H9 (cell line): ENCODE measurements at regions not wholly inside any gene's neighbourhood (a gene's known extent, or its start where the extent isn't known, plus 50 kb on each side); places are given as distances from the start of the nearest gene placed in this dataset.

Source experiments
- DNase-seq: peaks from one replicate; pipeline ENCODE4 v3.0.0-alpha.2; 2017
- H2AFZ ChIP-seq: one replicate; pipeline ENCODE4 v1.6.1; 2013; ENCODE audit warnings: mild to moderate bottlenecking, low read length, control low read depth, moderate library complexity
- H2AK5ac ChIP-seq: 2 replicates; pipeline ENCODE4 v1.6.1; 2013; ENCODE audit warnings: low read length, control low read depth, mixed read lengths; ENCODE audit not compliant: insufficient read length
- H2BK120ac ChIP-seq: one replicate; pipeline ENCODE4 v1.6.1; 2013; ENCODE audit warnings: low read depth, mild to moderate bottlenecking, low read length, control low read depth, inconsistent platforms; ENCODE audit not compliant: poor library complexity, severe bottlenecking
- H2BK12ac ChIP-seq: 2 replicates; pipeline ENCODE4 v1.6.1; 2013; ENCODE audit warnings: low read length, control low read depth, mixed read lengths, low read depth; ENCODE audit not compliant: insufficient read length
- H2BK15ac ChIP-seq: 2 replicates; pipeline ENCODE4 v1.6.1; 2013; ENCODE audit warnings: low read depth, low read length, control low read depth
- H2BK20ac ChIP-seq: one replicate; pipeline ENCODE4 v1.6.1; 2013; ENCODE audit warnings: low read depth, mild to moderate bottlenecking, low read length, control low read depth, inconsistent platforms; ENCODE audit not compliant: poor library complexity, severe bottlenecking
- H2BK5ac ChIP-seq: 2 replicates; pipeline ENCODE4 v1.6.1; 2013; ENCODE audit warnings: low read length, control low read depth, mixed read lengths; ENCODE audit not compliant: insufficient read length
- H3K14ac ChIP-seq: 2 replicates; pipeline ENCODE4 v1.6.1; 2013; ENCODE audit warnings: low read length, control low read depth; ENCODE audit not compliant: insufficient read depth
- H3K18ac ChIP-seq: 2 replicates; pipeline ENCODE4 v1.6.1; 2013; ENCODE audit warnings: low read depth, mild to moderate bottlenecking, mixed read lengths, low read length, control low read depth; ENCODE audit not compliant: insufficient read length
- H3K23ac ChIP-seq: 2 replicates; pipeline ENCODE4 v1.6.1; 2013; ENCODE audit warnings: low read length, control low read depth, mixed read lengths, low read depth; ENCODE audit not compliant: insufficient read length
- H3K23me2 ChIP-seq: 2 replicates; pipeline ENCODE4 v1.6.1; 2013; ENCODE audit warnings: low read depth, mild to moderate bottlenecking, mixed read lengths, low read length, control low read depth; ENCODE audit not compliant: insufficient read length, poor library complexity, severe bottlenecking
- H3K27ac ChIP-seq: 2 replicates; pipeline ENCODE4 v1.5.1; 2013; ENCODE audit warnings: low read length, control low read depth, mixed read lengths, low read depth; ENCODE audit not compliant: insufficient read length
- H3K27me3 ChIP-seq: 2 replicates; pipeline ENCODE4 v1.6.1; 2013; ENCODE audit warnings: low read length, control low read depth, inconsistent platforms; ENCODE audit not compliant: insufficient read depth
- H3K4ac ChIP-seq: 2 replicates; pipeline ENCODE4 v1.6.1; 2013; ENCODE audit warnings: low read depth, mild to moderate bottlenecking, control low read depth, inconsistent platforms, low read length, moderate library complexity
- H3K4me1 ChIP-seq: 2 replicates; pipeline ENCODE4 v1.6.1; 2013; ENCODE audit warnings: low read length, control low read depth, inconsistent platforms; ENCODE audit not compliant: insufficient read depth
- H3K4me2 ChIP-seq: 2 replicates; pipeline ENCODE4 v1.6.1; 2013; ENCODE audit warnings: low read length, control low read depth, mixed read lengths; ENCODE audit not compliant: insufficient read length, insufficient read depth
- H3K56ac ChIP-seq: 2 replicates; pipeline ENCODE4 v1.6.1; 2013; ENCODE audit warnings: low read depth, mild to moderate bottlenecking, mixed read lengths, low read length, control low read depth; ENCODE audit not compliant: insufficient read length
- H3K79me1 ChIP-seq: 2 replicates; pipeline ENCODE4 v1.6.1; 2013; ENCODE audit warnings: low read depth, mild to moderate bottlenecking, moderate library complexity, low read length, control low read depth, inconsistent platforms; ENCODE audit not compliant: insufficient read depth, poor library complexity, severe bottlenecking
- H3K79me2 ChIP-seq: 2 replicates; pipeline ENCODE4 v1.6.1; 2013; ENCODE audit warnings: low read length, control low read depth, inconsistent platforms; ENCODE audit not compliant: insufficient read depth
- H3K9ac ChIP-seq: 2 replicates; pipeline ENCODE4 v1.6.1; 2013; ENCODE audit warnings: low read length, control low read depth, mixed read lengths; ENCODE audit not compliant: insufficient read length; ENCODE audit errors: extremely low read depth
- H3K9me3 ChIP-seq: one replicate; pipeline ENCODE4 v1.6.1; 2013; ENCODE audit warnings: low read depth, low read length, inconsistent platforms; ENCODE audit not compliant: control insufficient read depth
- H3T11ph ChIP-seq: one replicate; pipeline ENCODE4 v1.6.1; 2013; ENCODE audit warnings: mild to moderate bottlenecking, low read length, control low read depth, inconsistent platforms
- H4K20me1 ChIP-seq: one replicate; pipeline ENCODE4 v1.6.1; 2013; ENCODE audit not compliant: control insufficient read depth, insufficient read length, insufficient read depth
- H4K5ac ChIP-seq: 2 replicates; pipeline ENCODE4 v1.6.1; 2013; ENCODE audit warnings: low read depth, mild to moderate bottlenecking, mixed read lengths, low read length, control low read depth; ENCODE audit not compliant: insufficient read length
- H4K8ac ChIP-seq: replicated peaks from 2 replicates; pipeline ENCODE4 v1.6.1; 2013; ENCODE audit warnings: low read length, control low read depth, mixed read lengths, low read depth; ENCODE audit not compliant: insufficient read length
- H4K91ac ChIP-seq: 2 replicates; pipeline ENCODE4 v1.6.1; 2013; ENCODE audit warnings: low read depth, mild to moderate bottlenecking, moderate library complexity, mixed read lengths, low read length, control low read depth; ENCODE audit not compliant: insufficient read length
- H3K27ac Mint-ChIP-seq, 3 experiments: 2 replicates in 2 of 3; 3 replicates in 1 of 3; pipeline ENCODE4 v1.8.0; 2020 to 2021; ENCODE audit warnings: mixed read lengths in 3 of 3, mild to moderate bottlenecking in 1 of 3, moderate library complexity in 1 of 3
- H3K27me3 Mint-ChIP-seq: 2 replicates; pipeline ENCODE4 v1.8.0; 2021; ENCODE audit warnings: low read depth, mild to moderate bottlenecking, moderate library complexity, mixed read lengths
- H3K36me3 Mint-ChIP-seq, 3 experiments: 2 replicates in 2 of 3; 3 replicates in 1 of 3; pipeline ENCODE4 v1.8.0; 2020 to 2021; ENCODE audit warnings: low read depth in 3 of 3, mixed read lengths in 3 of 3; ENCODE audit not compliant: insufficient read depth in 1 of 3
- H3K4me1 Mint-ChIP-seq, 2 experiments: 2 replicates each; pipeline ENCODE4 v1.8.0; 2020; ENCODE audit warnings: mixed read lengths in 2 of 2
- H3K4me3 Mint-ChIP-seq, 2 experiments: 2 replicates in 1 of 2; 3 replicates in 1 of 2; pipeline ENCODE4 v1.8.0; 2020 to 2021; ENCODE audit warnings: mild to moderate bottlenecking in 2 of 2, mixed read lengths in 2 of 2, moderate library complexity in 1 of 2
- H3K9me3 Mint-ChIP-seq, 2 experiments: 2 replicates in 1 of 2; 3 replicates in 1 of 2; pipeline ENCODE4 v1.8.0; 2020; ENCODE audit warnings: mild to moderate bottlenecking in 2 of 2, mixed read lengths in 2 of 2, moderate library complexity in 1 of 2
- CTCF ChIP-seq: fragments of 200-600 bp; sonication (generic); conservative IDR thresholded peaks from 3 replicates; pipeline ENCODE4 v1.8.0; 2021; ENCODE audit warnings: antibody characterized with exemption, mild to moderate bottlenecking

GRCh38 chr15:88975891-88976290 is 62.7 kb upstream of the MFGE8 start:
- H3T11ph ChIP-seq = no peak overlapping the region
- Mint-ChIP-seq H3K4me3 (no peak overlapping the region), H3K27ac (no peak overlapping the region), H3K4me1 (peaks cover 10 to 11% of the 10 kb centered on the region in 2 experiments), H3K9me3 (peaks cover 15 to 23% of the 10 kb centered on the region in 2 experiments), H3K36me3 (peaks cover 8 to 22% (median 10%) of the 10 kb centered on the region in 3 experiments), H3K27me3 (peaks cover 3% of the 10 kb centered on the region; the same call in 1 of the 2 replicates)
- no peak overlapping the region for H3K4me2 ChIP-seq
- H3K79me2 ChIP-seq = no peaks in the 10 kb centered on the region
- H4K8ac ChIP-seq = no peak overlapping the region
- TF ChIP-seq CTCF = no peak
- H3K14ac ChIP-seq = no peak overlapping the region
- H3K4ac ChIP-seq = no peak overlapping the region
- H3K23me2 ChIP-seq = no peaks in the 10 kb centered on the region
- no peaks in the 10 kb centered on the region; the same call in 1 of the 2 replicates for H3K4me1 ChIP-seq
- H2BK120ac ChIP-seq = no peak overlapping the region
- no peak overlapping the region for H2BK12ac ChIP-seq
- H3K9me3 ChIP-seq = no peaks in the 10 kb centered on the region
- no peaks in the 10 kb centered on the region for H3K27me3 ChIP-seq
- DNase-seq = no peak
- H2AK5ac ChIP-seq = no peak overlapping the region
- H4K91ac ChIP-seq = no peak overlapping the region
- no peak overlapping the region for H3K27ac ChIP-seq
- H2BK5ac ChIP-seq = no peak overlapping the region
- H3K79me1 ChIP-seq = no peaks in the 10 kb centered on the region
- H2AFZ ChIP-seq = no peak overlapping the region
- no peak overlapping the region for H3K18ac ChIP-seq
- H3K56ac ChIP-seq = no peak overlapping the region
- no peak overlapping the region for H3K9ac ChIP-seq
- H2BK15ac ChIP-seq = no peak overlapping the region
- H2BK20ac ChIP-seq = no peak overlapping the region
- no peaks in the 10 kb centered on the region for H4K20me1 ChIP-seq
- no peak overlapping the region for H4K5ac ChIP-seq
- no peak overlapping the region for H3K23ac ChIP-seq
